NCI-H345 (cell line): ENCODE measurements at regions not wholly inside any gene's neighbourhood (a gene's known extent, or its start where the extent isn't known, plus 50 kb on each side); places are given as distances from the start of the nearest gene placed in this dataset.

ENCODE experiments used
- DNase-seq: peaks from one replicate; lab custom pipeline; 2025; lab: John Stamatoyannopoulos, UW

GRCh38 chr20:60693496-60694133 lies 558.4 kb upstream of the CDH4 start:
- DNase-seq, result no peak

GRCh38 chr20:60694763-60695162 lies 557.3 kb upstream of the CDH4 start:
- DNase-seq, result no peak

- DNase-seq, result no peak
Measured at GRCh38 chr20:60695226-60696000, 556.6 kb upstream of the CDH4 start.

GRCh38 chr20:60697252-60697651 lies 554.8 kb upstream of the CDH4 start:
- no peak for DNase-seq

- DNase-seq, result no peak
Measured at GRCh38 chr20:60700728-60701127, 551.3 kb upstream of the CDH4 start.

GRCh38 chr20:60704147-60704546 lies 547.9 kb upstream of the CDH4 start:
- DNase-seq, result no peak

- no peak for DNase-seq
Measured at GRCh38 chr20:60713396-60713795, 538.7 kb upstream of the CDH4 start.

- no peak for DNase-seq
Measured at GRCh38 chr20:60715172-60715571, 536.9 kb upstream of the CDH4 start.

GRCh38 chr20:60718743-60719480 lies 533.1 kb upstream of the CDH4 start:
- DNase-seq, result no peak

- no peak for DNase-seq
Measured at GRCh38 chr20:60725311-60725906, 526.7 kb upstream of the CDH4 start.

GRCh38 chr20:60727425-60727824 lies 524.6 kb upstream of the CDH4 start:
- DNase-seq, result no peak

GRCh38 chr20:60728705-60729104 lies 523.4 kb upstream of the CDH4 start:
- DNase-seq, result no peak

- no peak for DNase-seq
Measured at GRCh38 chr20:60729135-60729900, 522.7 kb upstream of the CDH4 start.

GRCh38 chr20:60732322-60732721 lies 519.7 kb upstream of the CDH4 start:
- DNase-seq, result no peak

GRCh38 chr20:60748086-60748485 lies 504.0 kb upstream of the CDH4 start:
- DNase-seq, result no peak

- DNase-seq, result no peak
Measured at GRCh38 chr20:60749804-60750602, 502.1 kb upstream of the CDH4 start.

- no peak for DNase-seq
Measured at GRCh38 chr20:60750909-60751308, 501.2 kb upstream of the CDH4 start.

GRCh38 chr20:60751826-60752225 lies 500.2 kb upstream of the CDH4 start:
- DNase-seq, result no peak

GRCh38 chr20:60752741-60753420 lies 499.2 kb upstream of the CDH4 start:
- DNase-seq, result no peak

- DNase-seq, result no peak
Measured at GRCh38 chr20:60754856-60755255, 497.2 kb upstream of the CDH4 start.
